ENCODE measurements at regions not wholly inside any gene's neighbourhood (a gene's known extent, or its start where the extent isn't known, plus 50 kb on each side); places are given as distances from the start of the nearest gene placed in this dataset.

DNA sequence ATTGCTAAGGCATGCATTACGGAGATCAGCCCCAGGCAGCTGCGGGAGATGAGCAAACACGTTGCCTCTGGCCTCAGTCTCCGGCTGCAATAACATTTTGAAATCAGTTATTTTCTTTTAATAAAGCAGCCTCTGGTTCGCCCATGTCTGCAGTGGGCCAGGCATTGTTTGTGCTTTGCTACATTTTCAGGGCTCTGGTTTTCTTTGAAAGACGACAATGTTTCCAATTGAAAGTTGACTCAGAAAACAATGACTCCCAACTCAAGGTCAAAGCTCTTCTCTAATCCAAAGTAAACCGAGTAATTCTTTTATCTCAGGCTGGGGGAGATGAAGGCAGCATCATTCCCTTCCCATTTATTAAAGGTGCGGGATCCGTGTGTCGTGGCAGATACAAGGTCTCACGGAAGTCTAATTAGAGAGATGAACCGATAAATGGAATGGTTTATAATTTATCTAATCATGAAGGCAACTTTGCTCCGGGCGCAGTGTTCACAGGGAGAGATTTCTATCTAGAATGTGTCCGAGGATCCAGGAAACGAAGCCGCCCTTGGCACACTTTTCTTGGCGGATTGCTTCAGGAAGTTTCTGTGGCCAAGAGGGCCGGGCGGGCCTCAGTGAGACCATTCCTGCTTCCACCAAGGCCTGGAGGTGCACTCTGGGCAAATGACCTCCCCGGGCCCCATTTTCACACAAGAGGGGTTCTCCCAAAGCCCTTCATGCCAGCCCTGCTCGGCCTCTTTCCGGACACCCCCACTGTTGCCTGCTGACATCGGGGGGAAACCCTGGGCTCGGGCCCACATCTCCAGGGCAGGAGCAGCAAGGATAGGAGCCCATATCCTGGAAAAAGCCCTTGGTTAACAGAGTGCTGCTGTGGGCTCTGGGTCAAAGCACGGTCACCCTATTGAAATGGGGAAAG is 811.4 kb downstream of the BRD1 start:
- no peak overlapping the region for H2AFZ ChIP-seq (ENCODE audit: insufficient read depth, low read depth, low read length, poor library complexity, severe bottlenecking)
- no peaks in the 10 kb centered on the region for H4K20me1 ChIP-seq (ENCODE audit: control insufficient read depth, insufficient read depth, low read length, poor library complexity, severe bottlenecking)
- CTCF ChIA-PET, result no interaction called here
- H3K27ac ChIP-seq (ENCODE audit: low read length in 2 of 2), result no peak overlapping the region
- Mint-ChIP-seq H3K4me1 (no peaks in the 10 kb centered on the region), H3K27me3 (no peaks in the 10 kb centered on the region), H3K4me3 (no peak overlapping the region), H3K9me3 (ENCODE audit: insufficient read depth) (no peaks in the 10 kb centered on the region), H3K27ac (no peak overlapping the region)
- POLR2A ChIA-PET, result no interaction called here
- 94% methylated on average over 24 of the region's 26 CpGs for WGBS (ENCODE audit: insufficient coverage)
- no peak overlapping the region for H3K9ac ChIP-seq (ENCODE audit: low read length)
- H3K4me3 ChIP-seq (ENCODE audit: control extremely low read depth in 1 of 5, extremely low read depth in 1 of 5, insufficient read depth in 1 of 5, low read depth in 2 of 5, low read length in 4 of 5), result no peak overlapping the region
- no peak overlapping the region for H3K4me2 ChIP-seq (replicated peaks; ENCODE audit: low read depth, low read length, poor library complexity, severe bottlenecking)
- TF ChIP-seq, protein P1, sequence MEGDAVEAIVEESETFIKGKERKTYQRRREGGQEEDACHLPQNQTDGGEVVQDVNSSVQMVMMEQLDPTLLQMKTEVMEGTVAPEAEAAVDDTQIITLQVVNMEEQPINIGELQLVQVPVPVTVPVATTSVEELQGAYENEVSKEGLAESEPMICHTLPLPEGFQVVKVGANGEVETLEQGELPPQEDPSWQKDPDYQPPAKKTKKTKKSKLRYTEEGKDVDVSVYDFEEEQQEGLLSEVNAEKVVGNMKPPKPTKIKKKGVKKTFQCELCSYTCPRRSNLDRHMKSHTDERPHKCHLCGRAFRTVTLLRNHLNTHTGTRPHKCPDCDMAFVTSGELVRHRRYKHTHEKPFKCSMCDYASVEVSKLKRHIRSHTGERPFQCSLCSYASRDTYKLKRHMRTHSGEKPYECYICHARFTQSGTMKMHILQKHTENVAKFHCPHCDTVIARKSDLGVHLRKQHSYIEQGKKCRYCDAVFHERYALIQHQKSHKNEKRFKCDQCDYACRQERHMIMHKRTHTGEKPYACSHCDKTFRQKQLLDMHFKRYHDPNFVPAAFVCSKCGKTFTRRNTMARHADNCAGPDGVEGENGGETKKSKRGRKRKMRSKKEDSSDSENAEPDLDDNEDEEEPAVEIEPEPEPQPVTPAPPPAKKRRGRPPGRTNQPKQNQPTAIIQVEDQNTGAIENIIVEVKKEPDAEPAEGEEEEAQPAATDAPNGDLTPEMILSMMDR (IDR thresholded peaks at IDR 0.05), result no peak
- TF ChIP-seq EZH2 (IDR thresholded peaks at IDR 0.05; ENCODE audit: borderline replicate concordance, insufficient read depth, low read depth, low read length, poor library complexity, severe bottlenecking), result no peak
- H3K79me2 ChIP-seq (ENCODE audit: control insufficient read depth, insufficient read depth, low read length), result no peaks in the 10 kb centered on the region
- no peaks in the 10 kb centered on the region for H3K4me1 ChIP-seq (ENCODE audit: control insufficient read depth in 2 of 2, insufficient read depth in 2 of 2, low read length in 2 of 2)
- peaks cover 0 to 6% (median 0%) of the 10 kb centered on the region in 3 donors for H3K9me3 ChIP-seq (ENCODE audit: control extremely low read depth in 1 of 3, control insufficient read depth in 2 of 3, insufficient read depth in 1 of 3, low read length in 2 of 3)
- intact Hi-C loops (cut with micrococcal nuclease), result no loop called here
- no peaks in the 10 kb centered on the region for H3K36me3 ChIP-seq (replicated peaks in 1 of 2; ENCODE audit: control extremely low read depth in 1 of 2, control insufficient read depth in 1 of 2, extremely low read depth in 1 of 2, insufficient read depth in 2 of 2, low read length in 1 of 2)
- ATAC-seq (ENCODE audit: low read depth) (no peak), DNase-seq (no peak)
- no peaks in the 10 kb centered on the region for H3K27me3 ChIP-seq (replicated peaks in 1 of 4; ENCODE audit: control extremely low read depth in 1 of 4, control insufficient read depth in 3 of 4, insufficient read depth in 4 of 4, low read length in 3 of 4)

DNA sequence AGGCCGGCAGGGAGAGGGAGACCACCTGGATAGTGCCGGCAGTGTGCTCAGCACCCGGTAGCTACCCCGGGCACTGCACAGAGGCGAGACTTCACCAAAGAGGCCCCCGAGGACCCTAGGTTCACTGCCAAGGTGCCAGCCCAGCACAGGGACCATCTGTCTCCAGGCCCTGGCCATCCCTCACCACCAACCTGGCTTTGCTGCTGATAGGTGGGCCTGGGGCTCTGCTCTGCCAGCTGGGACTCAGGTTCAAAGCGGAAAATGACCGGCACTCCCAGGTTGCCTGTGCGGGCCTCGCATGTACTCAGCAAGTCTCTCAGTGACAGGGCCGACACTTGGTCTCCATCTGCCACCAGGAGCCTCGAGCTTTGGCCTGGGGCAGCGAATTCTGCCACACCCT is 812.2 kb downstream of the BRD1 start:
- no peaks in the 10 kb centered on the region for H3K9me3 Mint-ChIP-seq (ENCODE audit: insufficient read depth)
- Histone ChIP-seq H3K9ac (ENCODE audit: low read length) (no peak overlapping the region), H3K79me2 (ENCODE audit: control insufficient read depth, insufficient read depth, low read length) (no peaks in the 10 kb centered on the region), H3K27ac (ENCODE audit: low read length in 2 of 2) (no peak overlapping the region), H4K20me1 (ENCODE audit: control insufficient read depth, insufficient read depth, low read length, poor library complexity, severe bottlenecking) (no peaks in the 10 kb centered on the region), H3K9me3 (ENCODE audit: control extremely low read depth in 1 of 3, control insufficient read depth in 2 of 3, insufficient read depth in 1 of 3, low read length in 2 of 3) (peaks cover 0 to 3% (median 0%) of the 10 kb centered on the region in 3 donors), H3K36me3 (replicated peaks in 1 of 2; ENCODE audit: control extremely low read depth in 1 of 2, control insufficient read depth in 1 of 2, extremely low read depth in 1 of 2, insufficient read depth in 2 of 2, low read length in 1 of 2) (no peaks in the 10 kb centered on the region), H3K27me3 (replicated peaks in 1 of 4; ENCODE audit: control extremely low read depth in 1 of 4, control insufficient read depth in 3 of 4, insufficient read depth in 4 of 4, low read length in 3 of 4) (no peaks in the 10 kb centered on the region), H3K4me2 (replicated peaks; ENCODE audit: low read depth, low read length, poor library complexity, severe bottlenecking) (no peak overlapping the region), H2AFZ (ENCODE audit: insufficient read depth, low read depth, low read length, poor library complexity, severe bottlenecking) (no peak overlapping the region), H3K4me3 (ENCODE audit: control extremely low read depth in 1 of 5, extremely low read depth in 1 of 5, insufficient read depth in 1 of 5, low read depth in 2 of 5, low read length in 4 of 5) (no peak overlapping the region), H3K4me1 (ENCODE audit: control insufficient read depth in 2 of 2, insufficient read depth in 2 of 2, low read length in 2 of 2) (no peaks in the 10 kb centered on the region)
- intact Hi-C loops (cut with micrococcal nuclease), result no loop called here
- POLR2A ChIA-PET, result no interaction called here
- WGBS (ENCODE audit: insufficient coverage), result 98% methylated on average over 11 of the region's 13 CpGs
- no peak for ATAC-seq (ENCODE audit: low read depth)
- H3K4me1 Mint-ChIP-seq, result no peaks in the 10 kb centered on the region
- CTCF ChIA-PET, result no interaction called here
- no peak for TF ChIP-seq EZH2 (IDR thresholded peaks at IDR 0.05; ENCODE audit: borderline replicate concordance, insufficient read depth, low read depth, low read length, poor library complexity, severe bottlenecking)
- TF ChIP-seq, protein P1 (IDR thresholded peaks at IDR 0.05), result no peak
- H3K27ac Mint-ChIP-seq, result no peak overlapping the region
- no peaks in the 10 kb centered on the region for H3K27me3 Mint-ChIP-seq
- H3K4me3 Mint-ChIP-seq, result no peak overlapping the region
- DNase-seq, result no peak
